Cardiac fibroblast (primary cell): ENCODE measurements at regions not wholly inside any gene's neighbourhood (a gene's known extent, or its start where the extent isn't known, plus 50 kb on each side); places are given as distances from the start of the nearest gene placed in this dataset.

ENCODE experiments used
- DNase-seq, 2 donors: peaks; one replicate each; pipeline versions ENCODE4 v3.0.0 to v3.0.0-alpha.2; 2010; ENCODE audit warnings: low read depth in 2 of 2
- H3K4me3 ChIP-seq, 2 donors: replicated peaks in 1 of 2; 1 replicate in 1 of 2; 2 replicates in 1 of 2; pipeline ENCODE4 v1.5.1; 2011; ENCODE audit warnings: low read depth in 2 of 2, low read length in 2 of 2, mild to moderate bottlenecking in 2 of 2, moderate library complexity in 1 of 2
- CTCF ChIP-seq: IDR thresholded peaks from one replicate; pipeline ENCODE4 v1.5.1; 2011; ENCODE audit warnings: low read depth, mild to moderate bottlenecking, low read length, inconsistent platforms

GRCh38 chr16:62832214-62832613 lies 796.0 kb upstream of the CDH8 start:
- no peak for DNase-seq
- no peak overlapping the region for H3K4me3 ChIP-seq
- TF ChIP-seq CTCF, result no peak

- DNase-seq, result no peak
- no peak overlapping the region for H3K4me3 ChIP-seq
- TF ChIP-seq CTCF, result no peak
These were observed 795.1 kb upstream of the CDH8 start for GRCh38 chr16:62831235-62831850.

- no peak for TF ChIP-seq CTCF
- no peak for DNase-seq
- H3K4me3 ChIP-seq, result no peak overlapping the region
These were observed 793.4 kb upstream of the CDH8 start for GRCh38 chr16:62829607-62830006.

- no peak overlapping the region for H3K4me3 ChIP-seq
- no peak for TF ChIP-seq CTCF
These were observed 792.8 kb upstream of the CDH8 start for GRCh38 chr16:62829084-62829483.

GRCh38 chr16:62821824-62822223 lies 785.6 kb upstream of the CDH8 start:
- TF ChIP-seq CTCF, result no peak
- no peak overlapping the region for H3K4me3 ChIP-seq
- DNase-seq, result no peak

More at GRCh38 chr16:62829084-62829483, 792.8 kb upstream of the CDH8 start:
- DNase-seq, result no peak

- DNase-seq, result no peak
- TF ChIP-seq CTCF, result no peak
- no peak overlapping the region for H3K4me3 ChIP-seq
These were observed 780.8 kb upstream of the CDH8 start for GRCh38 chr16:62816971-62817519.

- no peak for TF ChIP-seq CTCF
- H3K4me3 ChIP-seq, result no peak overlapping the region
- no peak for DNase-seq
These were observed 778.7 kb upstream of the CDH8 start for GRCh38 chr16:62814891-62815290.
